Rectal smooth muscle tissue (tissue), 1 donor: ENCODE measurements at regions not wholly inside any gene's neighbourhood (a gene's known extent, or its start where the extent isn't known, plus 50 kb on each side); places are given as distances from the start of the nearest gene placed in this dataset.

Experiments used
- H3K27ac ChIP-seq: one replicate; pipeline ENCODE4 v1.7.0; 2013; ENCODE audit warnings: low read depth, low read length, inconsistent platforms
- H3K27me3 ChIP-seq: one replicate; pipeline ENCODE4 v1.7.0; 2013; ENCODE audit warnings: low read length; ENCODE audit not compliant: control insufficient read depth, insufficient read depth
- H3K36me3 ChIP-seq: one replicate; pipeline ENCODE4 v1.7.0; 2013; ENCODE audit warnings: low read length; ENCODE audit not compliant: control insufficient read depth, insufficient read depth
- H3K4me1 ChIP-seq: one replicate; pipeline ENCODE4 v1.7.0; 2013; ENCODE audit warnings: low read length; ENCODE audit not compliant: control insufficient read depth, insufficient read depth
- H3K4me3 ChIP-seq: one replicate; pipeline ENCODE4 v1.7.0; 2013; ENCODE audit warnings: low read length
- H3K9ac ChIP-seq: one replicate; pipeline ENCODE4 v1.7.0; 2013; ENCODE audit warnings: low read length

- H3K4me1 ChIP-seq: no peaks in the 10 kb centered on the region
- H3K27ac ChIP-seq: no peak overlapping the region
- H3K36me3 ChIP-seq: no peaks in the 10 kb centered on the region
- no peak overlapping the region for H3K9ac ChIP-seq
- H3K4me3 ChIP-seq: no peak overlapping the region
- H3K27me3 ChIP-seq: peaks cover 3% of the 10 kb centered on the region
Observed at GRCh38 chr6:167711211-167711610, 115.5 kb upstream of the AFDN start.

DNA sequence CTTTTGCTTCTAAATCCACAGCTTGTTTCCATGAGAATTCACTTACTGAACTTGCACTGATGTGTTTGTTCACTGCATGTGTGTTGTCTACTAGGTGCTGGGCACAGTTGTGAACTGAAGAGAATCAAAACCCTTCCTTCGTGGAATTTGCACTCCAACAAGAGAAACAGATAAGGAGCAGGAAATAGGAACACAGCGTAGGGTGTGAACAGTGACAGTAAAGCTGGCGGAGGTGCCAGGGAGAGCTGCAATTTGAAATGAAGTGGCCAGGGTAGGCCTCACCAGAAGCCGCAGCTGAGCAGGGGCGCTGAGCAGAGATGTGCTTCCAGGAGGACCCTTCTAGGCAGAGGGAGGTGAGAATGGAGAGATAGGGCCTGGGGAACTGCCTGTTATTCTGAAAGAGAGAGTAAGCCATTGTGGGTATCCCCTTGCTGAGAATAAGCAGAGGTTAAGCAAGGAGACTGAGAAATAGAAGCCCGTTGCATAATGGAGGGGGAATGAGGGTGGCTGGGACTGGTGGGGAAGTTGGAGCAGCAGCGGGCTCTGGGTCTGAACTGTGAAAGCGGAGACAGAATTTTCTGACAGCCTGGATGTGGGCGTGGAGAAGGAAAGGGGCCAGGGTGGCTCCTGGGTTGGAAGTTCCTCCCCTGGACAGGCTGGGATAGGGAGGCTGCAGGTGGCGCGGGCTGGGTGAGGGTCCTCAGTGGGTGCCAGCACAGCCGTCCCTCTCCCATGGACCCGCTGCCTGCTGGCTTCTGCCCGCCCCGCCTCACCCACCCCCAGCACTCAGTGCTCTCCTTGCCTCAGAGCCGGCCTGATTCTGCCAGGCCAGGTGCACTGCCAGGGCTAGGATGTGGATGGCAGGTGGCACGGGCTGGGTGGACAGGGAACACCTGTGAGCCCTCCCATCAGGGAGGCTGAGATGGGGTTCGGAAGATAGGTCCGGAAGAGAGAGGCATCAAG lies 114.7 kb upstream of the AFDN start:
- Histone ChIP-seq H3K36me3 (no peaks in the 10 kb centered on the region), H3K27me3 (peaks cover 3% of the 10 kb centered on the region), H3K9ac (no peak overlapping the region), H3K4me3 (no peak overlapping the region), H3K4me1 (no peaks in the 10 kb centered on the region), H3K27ac (no peak overlapping the region)

GRCh38 chr6:167712731-167713475 lies 113.8 kb upstream of the AFDN start:
- Histone ChIP-seq H3K9ac (no peak overlapping the region), H3K36me3 (no peaks in the 10 kb centered on the region), H3K4me3 (no peak overlapping the region), H3K27me3 (peaks cover 3% of the 10 kb centered on the region), H3K27ac (no peak overlapping the region), H3K4me1 (no peaks in the 10 kb centered on the region)

GRCh38 chr6:167714152-167714551 lies 112.6 kb upstream of the AFDN start:
- Histone ChIP-seq H3K27ac (no peak overlapping the region), H3K27me3 (peaks cover 3% of the 10 kb centered on the region), H3K4me1 (no peaks in the 10 kb centered on the region), H3K36me3 (no peaks in the 10 kb centered on the region), H3K4me3 (no peak overlapping the region), H3K9ac (no peak overlapping the region)

DNA sequence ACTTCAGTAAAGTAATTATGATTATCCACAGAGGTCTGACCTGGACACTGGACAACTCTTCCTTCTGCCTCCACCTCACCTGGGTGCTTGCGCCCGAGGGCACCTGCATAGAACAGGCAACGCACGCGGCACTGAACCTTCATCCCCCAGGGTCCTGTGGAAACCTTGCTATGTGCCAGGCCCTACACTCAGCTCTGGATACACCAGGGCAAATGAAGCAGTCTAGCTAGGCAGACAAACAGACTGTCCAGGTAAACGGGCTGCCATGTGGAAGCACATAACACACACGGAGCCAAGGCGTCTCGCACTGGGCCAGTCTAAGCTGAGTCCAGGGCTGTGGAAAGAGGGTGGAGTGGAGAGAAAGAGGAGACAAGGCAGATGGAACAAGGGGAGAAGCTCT lies 109.3 kb upstream of the AFDN start:
- Histone ChIP-seq H3K27ac (no peak overlapping the region), H3K4me3 (no peak overlapping the region), H3K9ac (no peak overlapping the region), H3K4me1 (no peaks in the 10 kb centered on the region), H3K27me3 (no peaks in the 10 kb centered on the region), H3K36me3 (no peaks in the 10 kb centered on the region)

GRCh38 chr6:167717867-167718266 lies 108.8 kb upstream of the AFDN start:
- no peak overlapping the region for H3K27ac ChIP-seq
- H3K27me3 ChIP-seq: no peaks in the 10 kb centered on the region
- H3K36me3 ChIP-seq: no peaks in the 10 kb centered on the region
- no peak overlapping the region for H3K4me3 ChIP-seq
- H3K4me1 ChIP-seq: no peaks in the 10 kb centered on the region
- H3K9ac ChIP-seq: no peak overlapping the region

- no peak overlapping the region for H3K9ac ChIP-seq
- no peaks in the 10 kb centered on the region for H3K36me3 ChIP-seq
- H3K27ac ChIP-seq: no peak overlapping the region
- no peaks in the 10 kb centered on the region for H3K27me3 ChIP-seq
- no peak overlapping the region for H3K4me3 ChIP-seq
- no peaks in the 10 kb centered on the region for H3K4me1 ChIP-seq
Observed at GRCh38 chr6:167719920-167720319, 106.8 kb upstream of the AFDN start.

DNA sequence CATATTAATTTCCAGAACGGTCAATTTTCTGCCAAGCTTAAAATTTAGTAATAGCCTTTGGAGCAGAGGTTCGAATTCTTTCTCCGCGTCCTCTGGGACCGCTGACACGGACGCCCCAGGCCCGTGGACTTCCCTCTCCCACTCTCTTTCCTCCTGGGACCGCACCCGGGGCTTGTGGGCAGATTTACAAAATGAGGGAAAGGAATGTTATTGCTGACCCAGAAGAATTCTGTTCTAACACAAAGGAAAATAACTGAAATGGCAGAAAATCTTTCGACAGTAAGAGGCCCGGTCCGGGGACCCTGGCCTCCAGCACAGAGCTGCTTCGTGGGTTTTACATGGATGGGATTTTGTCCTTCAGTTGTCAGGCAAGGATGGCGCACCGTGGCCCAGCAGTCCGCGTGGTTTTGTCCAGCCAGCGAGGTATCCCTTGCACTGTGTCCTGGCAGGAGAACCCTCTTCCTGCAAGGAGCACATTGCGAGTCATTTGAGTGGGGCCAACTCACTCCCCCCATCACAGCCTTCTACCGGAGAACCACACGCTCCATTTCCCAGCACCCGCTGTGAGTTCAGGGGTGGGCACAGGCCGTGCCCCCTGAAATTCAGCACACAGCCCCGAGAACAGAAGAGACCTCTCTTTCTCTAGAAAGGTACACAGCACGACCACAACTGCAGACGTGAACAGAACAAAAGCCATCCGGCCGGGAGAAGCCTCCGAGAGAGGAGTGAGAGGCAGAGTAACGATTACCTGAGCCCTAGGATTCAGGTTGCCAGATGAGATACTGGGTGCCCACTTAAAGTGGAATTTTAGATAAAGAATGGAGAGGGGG lies 106.0 kb upstream of the AFDN start:
- Histone ChIP-seq H3K4me3 (no peak overlapping the region), H3K27ac (no peak overlapping the region), H3K27me3 (no peaks in the 10 kb centered on the region), H3K4me1 (no peaks in the 10 kb centered on the region), H3K9ac (no peak overlapping the region), H3K36me3 (no peaks in the 10 kb centered on the region)

DNA sequence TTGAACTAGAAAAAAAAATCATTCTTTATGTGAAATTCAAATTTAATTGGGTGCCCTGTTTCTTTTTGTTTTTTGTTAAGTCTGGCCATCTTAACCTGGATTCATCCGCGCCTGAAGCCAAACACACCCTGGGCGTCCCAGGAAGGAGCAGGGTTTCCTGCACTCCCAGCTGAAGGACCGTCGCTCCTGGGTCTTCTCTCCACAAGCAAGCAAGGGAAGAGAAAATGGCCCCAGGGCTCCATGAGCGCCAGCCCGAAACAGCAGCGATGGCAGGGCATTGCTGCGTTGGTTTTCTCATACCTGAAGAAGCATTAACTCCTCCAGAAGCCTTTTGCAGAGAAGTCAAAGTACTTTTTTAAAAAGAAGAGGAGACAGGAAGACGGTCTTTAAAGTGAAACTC lies 105.4 kb upstream of the AFDN start:
- Histone ChIP-seq H3K9ac (no peak overlapping the region), H3K27ac (no peak overlapping the region), H3K4me3 (no peak overlapping the region), H3K4me1 (no peaks in the 10 kb centered on the region), H3K27me3 (no peaks in the 10 kb centered on the region), H3K36me3 (no peaks in the 10 kb centered on the region)

DNA sequence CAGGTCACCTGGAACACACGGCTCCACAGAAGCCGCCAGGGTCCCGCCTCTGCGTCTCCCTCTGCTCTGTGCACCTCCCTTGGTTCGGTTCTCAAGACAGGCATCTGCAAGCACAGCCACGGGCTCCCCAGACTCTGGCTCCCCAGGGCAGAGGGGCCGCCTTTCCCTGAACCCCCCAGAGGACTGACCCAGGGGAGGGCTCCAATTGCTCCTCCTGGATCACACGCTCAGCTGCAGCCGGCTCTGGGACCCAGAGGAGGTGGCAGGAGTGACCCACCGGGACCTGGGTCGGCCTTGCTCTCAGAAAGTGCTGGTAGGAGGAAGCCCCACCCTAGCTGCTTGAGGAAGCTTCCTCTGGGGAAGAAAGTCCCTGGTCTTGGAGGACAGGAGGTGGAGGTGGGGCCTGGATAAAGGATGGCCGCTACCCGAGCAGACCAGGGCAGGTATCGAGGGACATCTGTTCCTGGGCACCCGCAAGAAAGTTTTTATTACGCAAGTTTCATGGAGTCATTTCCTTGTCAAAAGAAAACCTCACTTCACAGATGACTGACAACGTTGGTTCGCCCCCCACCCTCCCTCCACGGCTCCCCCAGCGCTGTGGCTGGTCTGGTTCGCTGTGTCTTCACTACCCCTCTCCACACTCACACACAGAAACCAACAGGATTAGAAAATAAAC lies 103.9 kb upstream of the AFDN start:
- Histone ChIP-seq H3K4me1 (no peaks in the 10 kb centered on the region), H3K36me3 (no peaks in the 10 kb centered on the region), H3K9ac (no peak overlapping the region), H3K27ac (no peak overlapping the region), H3K27me3 (no peaks in the 10 kb centered on the region), H3K4me3 (no peak overlapping the region)

DNA sequence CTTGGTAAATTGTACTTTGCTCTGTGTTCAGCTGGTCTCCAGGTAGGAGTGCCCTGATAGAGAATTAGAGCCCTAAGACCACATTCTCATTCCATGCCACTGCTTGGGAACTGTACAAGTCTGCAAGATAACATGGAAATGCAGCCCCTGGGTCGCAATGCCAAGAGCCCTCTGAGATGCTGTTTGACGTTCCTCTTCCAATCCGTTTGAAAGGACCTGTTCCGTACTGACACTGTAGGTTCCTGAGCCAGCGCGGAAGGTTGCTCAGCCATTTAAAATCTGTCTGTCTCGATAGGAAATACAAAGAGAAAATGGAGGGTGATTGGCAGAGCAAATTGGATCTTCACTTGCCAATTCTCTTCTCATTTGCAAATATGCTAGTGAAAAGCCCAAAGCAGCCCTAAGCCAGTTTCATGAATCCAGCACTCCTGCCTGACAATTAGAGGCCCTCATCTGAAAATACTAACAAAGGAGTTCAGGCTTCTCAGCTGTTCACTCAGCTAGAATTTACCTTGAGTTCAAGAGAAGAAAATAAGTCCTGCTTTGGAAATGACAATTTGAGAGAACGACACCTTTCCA lies 100.6 kb upstream of the AFDN start:
- H3K36me3 ChIP-seq: no peaks in the 10 kb centered on the region
- no peak overlapping the region for H3K27ac ChIP-seq
- no peaks in the 10 kb centered on the region for H3K27me3 ChIP-seq
- no peak overlapping the region for H3K4me3 ChIP-seq
- H3K4me1 ChIP-seq: no peaks in the 10 kb centered on the region
- H3K9ac ChIP-seq: no peak overlapping the region
